ENCODE measurements at regions not wholly inside any gene's neighbourhood (a gene's known extent, or its start where the extent isn't known, plus 50 kb on each side); places are given as distances from the start of the nearest gene placed in this dataset.

GRCh38 chr2:173818285-173818684 lies 146.9 kb downstream of the SP3 start:
- TF ChIP-seq, protein P1, sequence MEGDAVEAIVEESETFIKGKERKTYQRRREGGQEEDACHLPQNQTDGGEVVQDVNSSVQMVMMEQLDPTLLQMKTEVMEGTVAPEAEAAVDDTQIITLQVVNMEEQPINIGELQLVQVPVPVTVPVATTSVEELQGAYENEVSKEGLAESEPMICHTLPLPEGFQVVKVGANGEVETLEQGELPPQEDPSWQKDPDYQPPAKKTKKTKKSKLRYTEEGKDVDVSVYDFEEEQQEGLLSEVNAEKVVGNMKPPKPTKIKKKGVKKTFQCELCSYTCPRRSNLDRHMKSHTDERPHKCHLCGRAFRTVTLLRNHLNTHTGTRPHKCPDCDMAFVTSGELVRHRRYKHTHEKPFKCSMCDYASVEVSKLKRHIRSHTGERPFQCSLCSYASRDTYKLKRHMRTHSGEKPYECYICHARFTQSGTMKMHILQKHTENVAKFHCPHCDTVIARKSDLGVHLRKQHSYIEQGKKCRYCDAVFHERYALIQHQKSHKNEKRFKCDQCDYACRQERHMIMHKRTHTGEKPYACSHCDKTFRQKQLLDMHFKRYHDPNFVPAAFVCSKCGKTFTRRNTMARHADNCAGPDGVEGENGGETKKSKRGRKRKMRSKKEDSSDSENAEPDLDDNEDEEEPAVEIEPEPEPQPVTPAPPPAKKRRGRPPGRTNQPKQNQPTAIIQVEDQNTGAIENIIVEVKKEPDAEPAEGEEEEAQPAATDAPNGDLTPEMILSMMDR (IDR thresholded peaks at IDR 0.05; ENCODE audit: insufficient read depth, low read length, poor library complexity, severe bottlenecking) = no peak
- TF ChIP-seq EZH2phosphoT487 (conservative IDR thresholded peaks at IDR 0.05; ENCODE audit: low read length) = no peak
